Endothelial cell of umbilical vein (primary cell): ENCODE measurements at regions not wholly inside any gene's neighbourhood (a gene's known extent, or its start where the extent isn't known, plus 50 kb on each side); places are given as distances from the start of the nearest gene placed in this dataset.

Source experiments
- BruUV-seq: library from RNA; stranded (reverse); fragments of 400-500 nt; replicated peaks from 2 replicates; lab custom pipeline; 2021; lab: Mats Ljungman, UMichigan
- CTCF ChIA-PET: fragments of 300-600, 350-600 bp; sonication (Branson Sonifier 250); formaldehyde crosslinking; loops from one replicate; lab custom pipeline; 2021; ENCODE audit warnings: antibody characterized with exemption, inconsistent platforms; lab: Charles Lee
- POLR2A ChIA-PET: fragments of 300-600, 350-600 bp; sonication (Branson Sonifier 250); formaldehyde crosslinking; loops from one replicate; lab custom pipeline; 2021; ENCODE audit warnings: antibody characterized with exemption, inconsistent platforms; lab: Charles Lee
- DNase-seq: peaks from one replicate; pipeline ENCODE4 v3.0.0-alpha.2; 2011; ENCODE audit warnings: low read depth, low spot score
- FAIRE-seq: peaks from 2 replicates; lab custom pipeline; 2011; peaks lifted over from hg19 to GRCh38; lab: Jason Lieb, UNC
- H2AFZ ChIP-seq: 2 replicates; pipeline ENCODE4 v1.6.0; 2012; ENCODE audit warnings: low read depth, low read length, control low read depth, inconsistent platforms
- H3K27ac ChIP-seq: 2 replicates; pipeline ENCODE4 v1.5.1; 2011; ENCODE audit warnings: low read depth, mild to moderate bottlenecking, control low read depth, low read length, moderate library complexity; ENCODE audit not compliant: insufficient read depth
- H3K27me3 ChIP-seq, 2 experiments: 2 replicates each; pipeline versions ENCODE4 v1.6.0 to v1.6.1; 2011; ENCODE audit warnings: low read length in 2 of 2, mixed read lengths in 1 of 2; ENCODE audit not compliant: control insufficient read depth in 2 of 2, insufficient read depth in 2 of 2
- H3K36me3 ChIP-seq, 2 experiments: 2 replicates in 1 of 2; 3 replicates in 1 of 2; pipeline ENCODE4 v1.5.1; 2011; ENCODE audit warnings: low read length in 2 of 2, mild to moderate bottlenecking in 1 of 2, moderate library complexity in 1 of 2; ENCODE audit not compliant: control insufficient read depth in 2 of 2, insufficient read depth in 2 of 2; ENCODE audit errors: extremely low read depth in 1 of 2
- H3K4me1 ChIP-seq: 3 replicates; pipeline ENCODE4 v1.5.1; 2011; ENCODE audit warnings: mild to moderate bottlenecking, low read length; ENCODE audit not compliant: control insufficient read depth, insufficient read depth; ENCODE audit errors: extremely low read depth
- H3K4me2 ChIP-seq: 2 replicates; pipeline ENCODE4 v1.6.1; 2011; ENCODE audit warnings: low read length, control low read depth, mixed read lengths; ENCODE audit not compliant: insufficient read depth
- H3K4me3 ChIP-seq, 3 experiments: fragments of 200-600 bp in 1 of 3; sonication (generic), shearing (Covaris generic) in 1 of 3; replicated peaks in 1 of 3; 2 replicates each; pipeline ENCODE4 v1.5.1; 2011 to 2016; ENCODE audit warnings: control low read depth in 3 of 3, low read length in 3 of 3, mild to moderate bottlenecking in 2 of 3, inconsistent platforms in 1 of 3, low read depth in 1 of 3, moderate library complexity in 1 of 3; ENCODE audit not compliant: insufficient read depth in 1 of 3
- H3K79me2 ChIP-seq: 2 replicates; pipeline ENCODE4 v1.6.0; 2012; ENCODE audit warnings: low read length, inconsistent platforms; ENCODE audit not compliant: control insufficient read depth, insufficient read depth
- H3K9ac ChIP-seq: replicated peaks from 2 replicates; pipeline ENCODE3; 2011; ENCODE audit warnings: low read length, control low read depth; ENCODE audit not compliant: insufficient read depth; ENCODE audit errors: extremely low read depth
- H3K9me1 ChIP-seq: replicated peaks from 3 replicates; pipeline ENCODE4 v1.6.0; 2011; ENCODE audit warnings: mild to moderate bottlenecking, low read length; ENCODE audit not compliant: control insufficient read depth, insufficient read depth; ENCODE audit errors: extremely low read depth
- H3K9me3 ChIP-seq: replicated peaks from 2 replicates; pipeline ENCODE4 v1.5.1; 2012; ENCODE audit warnings: low read length, inconsistent platforms; ENCODE audit not compliant: control insufficient read depth, insufficient read depth
- H4K20me1 ChIP-seq: replicated peaks from 2 replicates; pipeline ENCODE3; 2011; ENCODE audit warnings: mild to moderate bottlenecking, low read length; ENCODE audit not compliant: control insufficient read depth, insufficient read depth; ENCODE audit errors: extremely low read depth
- EZH2 ChIP-seq: IDR thresholded peaks from 2 replicates; pipeline ENCODE4 v1.6.1; 2012; ENCODE audit warnings: borderline replicate concordance, low read depth, mild to moderate bottlenecking, moderate library complexity, low read length, inconsistent platforms; ENCODE audit not compliant: severe bottlenecking
- FOS ChIP-seq: IDR thresholded peaks from 2 replicates; pipeline ENCODE4 v1.6.1; 2011; ENCODE audit warnings: mild to moderate bottlenecking, low read length, moderate library complexity, borderline replicate concordance; ENCODE audit not compliant: insufficient read depth
- GATA2 ChIP-seq: IDR thresholded peaks from 2 replicates; pipeline ENCODE4 v1.7.0; 2011; ENCODE audit warnings: low read depth, mild to moderate bottlenecking, moderate library complexity, mixed read lengths, low read length; ENCODE audit not compliant: insufficient read length, insufficient read depth
- JUN ChIP-seq: IDR thresholded peaks from 2 replicates; pipeline ENCODE4 v1.6.1; 2011; ENCODE audit warnings: borderline replicate concordance, low read depth; ENCODE audit not compliant: insufficient read length, insufficient read depth
- MYC ChIP-seq: IDR thresholded peaks from one replicate; pipeline ENCODE4 v1.6.1; 2011; ENCODE audit warnings: mild to moderate bottlenecking, low read depth, low read length
- POLR2A ChIP-seq: IDR thresholded peaks from 2 replicates; pipeline ENCODE4 v1.6.1; 2012; ENCODE audit warnings: low read depth, mild to moderate bottlenecking, control low read depth, low read length
- POLR2AphosphoS5 ChIP-seq: IDR thresholded peaks from 2 replicates; pipeline ENCODE4 v1.6.1; 2012; ENCODE audit warnings: low read depth, mild to moderate bottlenecking, control low read depth, low read length, moderate library complexity; ENCODE audit not compliant: insufficient read depth
- dilution Hi-C: fragments of 300-500 bp; cut with MboI; formaldehyde crosslinking; loops from one replicate; pipeline ENCODE4 v1.15.0; 2019; ENCODE audit warnings: low sequenced_read_pairs; ENCODE audit not compliant: extremely low pct_ligation_motif_present
- intact Hi-C: fragments of 100-400 bp; cut with micrococcal nuclease; formaldehyde crosslinking; loops from one replicate; pipeline ENCODE4 v1.10.0; 2022
- TF ChIP-seq, protein P1 (sequence below), 2 donors: IDR thresholded peaks; 1 replicate in 1 of 2; 2 replicates in 1 of 2; pipeline ENCODE4 v1.5.1; 2011; ENCODE audit warnings: low read length in 2 of 2, mild to moderate bottlenecking in 2 of 2, moderate library complexity in 2 of 2, control low read depth in 1 of 2, inconsistent platforms in 1 of 2, low read depth in 1 of 2; ENCODE audit not compliant: insufficient read depth in 1 of 2; ENCODE audit errors: extremely low read depth in 1 of 2
- TF ChIP-seq, protein P2 (sequence below): IDR thresholded peaks from 2 replicates; pipeline ENCODE4 v1.6.1; 2011; ENCODE audit not compliant: insufficient read depth, insufficient read length

GRCh38 chr15:23503980-23504379 is 56.9 kb upstream of the GOLGA6L2 start:
- Histone ChIP-seq H2AFZ (no peak overlapping the region), H3K9me1 (no peaks in the 10 kb centered on the region), H3K27me3 (no peaks in the 10 kb centered on the region), H3K9ac (no peak overlapping the region), H3K9me3 (peaks cover 2% of the 10 kb centered on the region), H3K79me2 (no peaks in the 10 kb centered on the region), H3K4me1 (no peaks in the 10 kb centered on the region), H3K27ac (no peak overlapping the region), H3K36me3 (no peaks in the 10 kb centered on the region), H3K4me2 (no peak overlapping the region), H3K4me3 (no peak overlapping the region), H4K20me1 (no peaks in the 10 kb centered on the region)
- no peak for DNase-seq
- dilution Hi-C loops (no loop called here), intact Hi-C loops (no loop called here)
- ChIA-PET CTCF (no interaction called here), POLR2A (no interaction called here)
- FAIRE-seq = no peak
- TF ChIP-seq POLR2AphosphoS5 (no peak), POLR2A (no peak), JUN (no peak), FOS (no peak), MYC (no peak), EZH2 (no peak), GATA2 (no peak)
- TF ChIP-seq, protein P1, sequence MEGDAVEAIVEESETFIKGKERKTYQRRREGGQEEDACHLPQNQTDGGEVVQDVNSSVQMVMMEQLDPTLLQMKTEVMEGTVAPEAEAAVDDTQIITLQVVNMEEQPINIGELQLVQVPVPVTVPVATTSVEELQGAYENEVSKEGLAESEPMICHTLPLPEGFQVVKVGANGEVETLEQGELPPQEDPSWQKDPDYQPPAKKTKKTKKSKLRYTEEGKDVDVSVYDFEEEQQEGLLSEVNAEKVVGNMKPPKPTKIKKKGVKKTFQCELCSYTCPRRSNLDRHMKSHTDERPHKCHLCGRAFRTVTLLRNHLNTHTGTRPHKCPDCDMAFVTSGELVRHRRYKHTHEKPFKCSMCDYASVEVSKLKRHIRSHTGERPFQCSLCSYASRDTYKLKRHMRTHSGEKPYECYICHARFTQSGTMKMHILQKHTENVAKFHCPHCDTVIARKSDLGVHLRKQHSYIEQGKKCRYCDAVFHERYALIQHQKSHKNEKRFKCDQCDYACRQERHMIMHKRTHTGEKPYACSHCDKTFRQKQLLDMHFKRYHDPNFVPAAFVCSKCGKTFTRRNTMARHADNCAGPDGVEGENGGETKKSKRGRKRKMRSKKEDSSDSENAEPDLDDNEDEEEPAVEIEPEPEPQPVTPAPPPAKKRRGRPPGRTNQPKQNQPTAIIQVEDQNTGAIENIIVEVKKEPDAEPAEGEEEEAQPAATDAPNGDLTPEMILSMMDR (IDR thresholded peaks at IDR 0.05; ENCODE audit: extremely low read depth in 1 of 2, insufficient read depth in 1 of 2, low read depth in 1 of 2, low read length in 2 of 2) = no peak
- TF ChIP-seq, protein P2, sequence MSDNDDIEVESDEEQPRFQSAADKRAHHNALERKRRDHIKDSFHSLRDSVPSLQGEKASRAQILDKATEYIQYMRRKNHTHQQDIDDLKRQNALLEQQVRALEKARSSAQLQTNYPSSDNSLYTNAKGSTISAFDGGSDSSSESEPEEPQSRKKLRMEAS = no peak
- no TSS peak for BruUV-seq
